Fibroblast of pulmonary artery (primary cell): ENCODE measurements at regions not wholly inside any gene's neighbourhood (a gene's known extent, or its start where the extent isn't known, plus 50 kb on each side); places are given as distances from the start of the nearest gene placed in this dataset.
"Not testable (repeated sequence)": the region's sequence is repeated elsewhere in the genome, so short reads cannot be mapped to it uniquely, and the experiment has no call there.

ENCODE experiments used
- DNase-seq: peaks from one replicate; pipeline ENCODE4 v3.0.0-alpha.2; 2010; ENCODE audit warnings: low read depth
- H3K4me3 ChIP-seq: replicated peaks from 2 replicates; pipeline ENCODE4 v1.5.1; 2011; ENCODE audit warnings: low read depth, mild to moderate bottlenecking, control low read depth, low read length, moderate library complexity
- TF ChIP-seq, protein P1 (sequence below): IDR thresholded peaks from 2 replicates; pipeline ENCODE4 v1.5.1; 2011; ENCODE audit warnings: mild to moderate bottlenecking, control low read depth, low read length, inconsistent platforms; ENCODE audit errors: missing control alignments

DNA sequence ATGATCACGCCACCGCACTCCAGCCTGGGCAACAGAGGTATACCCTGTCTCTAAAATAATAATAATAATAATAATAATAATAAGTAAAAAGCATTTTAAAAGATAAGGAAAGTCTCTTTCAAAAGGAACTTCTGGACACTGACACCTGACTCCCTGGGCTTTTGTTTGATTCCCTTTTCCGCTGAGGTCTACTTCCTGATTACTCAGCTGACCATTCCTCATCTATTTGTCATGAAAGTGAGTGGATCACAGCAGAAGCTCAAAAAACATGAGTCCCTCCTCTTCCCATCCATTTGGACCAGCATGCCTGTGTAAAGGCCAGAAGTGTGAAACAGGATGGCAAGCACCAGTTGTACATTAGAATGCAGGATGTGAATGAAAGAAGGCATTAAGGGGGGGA, 61.1 kb upstream of the FBXO28 start:
- TF ChIP-seq, protein P1, sequence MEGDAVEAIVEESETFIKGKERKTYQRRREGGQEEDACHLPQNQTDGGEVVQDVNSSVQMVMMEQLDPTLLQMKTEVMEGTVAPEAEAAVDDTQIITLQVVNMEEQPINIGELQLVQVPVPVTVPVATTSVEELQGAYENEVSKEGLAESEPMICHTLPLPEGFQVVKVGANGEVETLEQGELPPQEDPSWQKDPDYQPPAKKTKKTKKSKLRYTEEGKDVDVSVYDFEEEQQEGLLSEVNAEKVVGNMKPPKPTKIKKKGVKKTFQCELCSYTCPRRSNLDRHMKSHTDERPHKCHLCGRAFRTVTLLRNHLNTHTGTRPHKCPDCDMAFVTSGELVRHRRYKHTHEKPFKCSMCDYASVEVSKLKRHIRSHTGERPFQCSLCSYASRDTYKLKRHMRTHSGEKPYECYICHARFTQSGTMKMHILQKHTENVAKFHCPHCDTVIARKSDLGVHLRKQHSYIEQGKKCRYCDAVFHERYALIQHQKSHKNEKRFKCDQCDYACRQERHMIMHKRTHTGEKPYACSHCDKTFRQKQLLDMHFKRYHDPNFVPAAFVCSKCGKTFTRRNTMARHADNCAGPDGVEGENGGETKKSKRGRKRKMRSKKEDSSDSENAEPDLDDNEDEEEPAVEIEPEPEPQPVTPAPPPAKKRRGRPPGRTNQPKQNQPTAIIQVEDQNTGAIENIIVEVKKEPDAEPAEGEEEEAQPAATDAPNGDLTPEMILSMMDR, result no peak
- H3K4me3 ChIP-seq, result no peak overlapping the region
- peak; percentile 49 for DNase-seq

DNA sequence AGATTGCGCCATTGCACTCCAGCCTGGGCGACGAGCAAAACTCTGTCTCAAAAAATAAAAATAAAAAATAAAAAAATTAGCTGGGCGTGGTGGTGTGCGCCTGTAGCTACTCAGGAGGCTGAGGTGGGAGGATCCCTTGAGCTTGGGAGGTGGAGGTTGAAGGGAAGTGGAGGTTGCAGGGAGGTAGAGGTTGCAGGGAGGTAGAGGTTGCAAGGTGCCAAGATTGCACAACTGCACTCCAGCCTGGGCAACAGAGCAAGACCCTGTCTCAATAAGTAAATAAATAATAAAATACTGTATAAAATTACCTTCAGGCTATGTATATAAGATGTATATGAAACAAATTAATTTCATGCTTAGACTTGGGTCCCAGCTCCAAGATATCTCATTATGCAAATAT, 62.1 kb upstream of the FBXO28 start:
- not testable (repeated sequence) for DNase-seq, H3K4me3 ChIP-seq

- TF ChIP-seq, protein P1, result no peak
- H3K4me3 ChIP-seq, result no peak overlapping the region
These were observed 62.9 kb upstream of the FBXO28 start for GRCh38 chr1:224051086-224051406.

GRCh38 chr1:224047538-224047937, 66.4 kb upstream of the FBXO28 start:
- no peak for DNase-seq
- TF ChIP-seq, protein P1, result no peak
- no peak overlapping the region for H3K4me3 ChIP-seq

More at GRCh38 chr1:224051086-224051406, 62.9 kb upstream of the FBXO28 start:
- no peak for DNase-seq

GRCh38 chr1:224045556-224045955, 68.4 kb upstream of the FBXO28 start:
- TF ChIP-seq, protein P1, result no peak
- no peak for DNase-seq
- no peak overlapping the region for H3K4me3 ChIP-seq

DNA sequence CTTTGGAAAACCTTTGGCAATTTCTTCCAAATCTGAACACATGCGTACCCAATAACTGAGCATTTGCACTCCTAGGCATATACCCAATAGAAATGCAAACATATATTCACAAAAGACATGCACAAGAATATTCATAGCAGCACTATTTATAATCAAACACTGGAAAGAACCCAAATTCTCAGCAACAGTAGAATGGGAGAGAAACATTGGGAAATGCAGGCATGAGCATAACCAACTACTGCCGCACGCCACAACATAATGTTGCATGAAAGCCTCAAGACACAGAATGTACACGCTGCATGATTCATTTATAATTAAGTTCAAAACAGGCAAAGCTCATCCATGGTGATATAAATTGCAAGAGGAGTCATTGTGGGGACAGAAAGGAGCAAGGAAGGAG, 69.5 kb upstream of the FBXO28 start:
- DNase-seq, result no peak
- TF ChIP-seq, protein P1, result no peak
- no peak overlapping the region for H3K4me3 ChIP-seq

DNA sequence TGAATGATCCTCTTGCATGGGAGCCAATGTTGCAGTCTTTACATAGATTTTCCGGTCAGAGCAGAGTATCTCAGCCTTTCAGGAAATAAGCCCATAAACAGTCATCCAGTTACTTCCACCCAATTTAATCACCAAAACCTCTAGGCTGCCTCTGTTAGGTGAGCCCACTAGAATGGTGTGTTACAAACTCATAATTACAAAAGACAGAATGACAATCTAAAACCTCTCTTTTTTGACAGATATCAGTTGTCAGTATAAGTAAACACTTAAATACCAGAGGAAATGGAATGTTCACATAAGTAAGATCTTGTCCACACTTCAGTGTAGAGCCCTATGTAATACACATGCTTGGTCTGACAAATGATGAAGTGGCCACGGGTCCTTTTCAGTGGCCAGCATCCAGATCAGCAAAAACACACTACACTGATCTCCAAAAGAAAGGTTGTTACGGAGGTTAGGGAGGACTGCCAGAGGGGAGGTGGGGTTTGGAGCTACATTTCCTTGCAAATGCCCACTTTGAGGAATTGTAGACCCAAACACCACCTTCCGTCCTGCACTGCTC, 71.3 kb upstream of the FBXO28 start:
- TF ChIP-seq, protein P1, result no peak
- no peak for DNase-seq

More for the DNA sequence above, 71.3 kb upstream of the FBXO28 start:
- no peak overlapping the region for H3K4me3 ChIP-seq
